HG02678 (cell line): ENCODE measurements at regions not wholly inside any gene's neighbourhood (a gene's known extent, or its start where the extent isn't known, plus 50 kb on each side); places are given as distances from the start of the nearest gene placed in this dataset.
"Not testable (repeated sequence)": the region's sequence is repeated elsewhere in the genome, so short reads cannot be mapped to it uniquely, and the experiment has no call there.

Experiments used
- ATAC-seq: cut with Tn5 transposase; IDR thresholded peaks from one replicate; pipeline ENCODE4 v1.9.1; 2021; ENCODE audit warnings: mild to moderate bottlenecking, moderate library complexity; ENCODE audit not compliant: unreplicated experiment

DNA sequence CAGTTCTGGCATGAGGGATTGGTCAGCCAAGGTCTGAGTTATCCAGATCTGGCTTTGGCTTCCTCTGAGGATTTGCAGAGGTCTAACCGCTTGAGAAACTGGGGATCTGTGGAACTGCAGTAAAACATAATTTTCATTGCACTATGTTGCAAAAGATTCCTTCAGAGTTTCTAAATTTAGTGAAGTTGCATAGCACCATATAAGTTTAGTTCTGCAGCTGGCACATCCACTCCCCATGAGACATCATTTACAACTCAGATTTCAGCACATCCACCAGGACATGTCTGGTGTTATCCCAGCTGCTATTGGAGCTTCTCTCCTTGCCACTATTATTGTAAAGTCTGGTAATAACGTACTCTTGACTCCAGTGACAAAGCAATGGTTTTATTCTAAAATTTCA is 181.5 kb downstream of the CWF19L2 start:
- ATAC-seq = no peak

DNA sequence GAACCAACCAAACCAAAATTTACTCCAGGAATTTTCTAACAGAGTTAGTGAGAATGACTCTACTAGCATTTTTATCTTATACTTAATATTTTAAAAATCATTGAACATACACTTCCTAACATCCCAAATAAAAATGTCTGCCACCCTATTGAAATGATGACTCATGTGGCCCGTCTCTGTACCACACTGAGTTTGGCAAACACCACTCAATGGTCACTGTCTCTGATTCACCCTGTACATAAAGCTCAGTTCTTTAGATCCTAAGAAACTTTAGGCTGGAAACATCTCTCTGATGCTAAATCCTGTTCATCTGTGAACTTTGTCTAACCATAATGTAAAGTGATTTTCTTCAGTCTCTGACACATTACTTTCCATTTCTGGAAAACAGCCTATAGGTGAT is 182.0 kb downstream of the CWF19L2 start:
- ATAC-seq = no peak

DNA sequence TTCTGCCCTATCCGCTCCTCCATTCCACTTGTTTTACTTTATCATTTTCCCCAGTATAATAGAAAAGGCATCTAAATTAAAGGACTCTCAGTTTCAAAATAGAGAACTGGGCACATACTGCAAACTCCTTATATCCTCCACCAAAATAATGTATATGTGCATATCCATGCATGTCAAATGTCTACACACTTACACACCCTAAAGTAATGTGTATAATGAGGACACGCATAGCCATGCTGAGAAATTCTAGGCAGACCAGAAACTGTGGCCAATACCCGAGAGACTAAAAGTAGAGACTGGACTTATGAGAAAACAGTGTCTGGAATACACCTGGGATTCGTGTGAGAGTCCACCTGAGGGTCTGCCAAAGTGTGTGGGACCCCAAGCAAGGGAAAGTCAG is 183.5 kb downstream of the CWF19L2 start:
- ATAC-seq = no peak

DNA sequence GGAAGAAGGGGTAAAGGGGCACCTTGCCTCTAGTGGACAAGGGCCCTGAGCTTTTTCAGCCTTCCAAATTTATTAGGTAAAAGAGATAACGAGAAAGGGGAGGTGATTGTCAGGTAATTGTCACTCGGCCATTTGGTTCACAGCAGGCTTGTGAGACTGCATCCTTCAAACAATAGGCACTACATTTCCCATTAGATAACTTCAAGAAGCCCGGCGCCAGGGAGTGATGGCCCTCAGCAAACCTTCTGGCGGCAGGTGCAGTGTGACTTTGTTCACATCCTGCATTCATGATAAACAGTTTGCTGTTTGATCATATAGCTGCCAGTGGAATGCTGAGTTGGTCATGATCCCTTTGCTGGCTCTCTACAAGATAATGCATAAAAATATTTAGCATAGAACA is 185.1 kb downstream of the CWF19L2 start:
- ATAC-seq = no peak

DNA sequence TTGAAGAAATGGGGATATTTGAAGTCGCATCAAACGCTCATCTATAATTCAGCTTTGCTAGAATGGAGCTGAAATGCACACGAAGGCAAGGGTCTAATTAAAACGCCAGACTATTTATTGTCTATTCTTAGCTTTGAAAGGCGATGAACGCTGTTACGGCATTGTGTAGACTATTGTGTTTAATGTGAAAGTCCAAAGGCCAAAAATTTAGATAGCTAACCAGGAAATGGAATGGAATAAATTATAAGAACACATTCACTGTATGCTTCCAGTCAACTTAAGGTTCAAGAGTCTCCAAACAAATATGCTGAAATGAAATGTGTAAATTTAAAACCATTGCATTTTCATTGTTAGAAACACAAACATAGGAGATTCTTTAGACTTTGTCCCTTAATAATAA is 186.2 kb downstream of the CWF19L2 start:
- no peak for ATAC-seq

DNA sequence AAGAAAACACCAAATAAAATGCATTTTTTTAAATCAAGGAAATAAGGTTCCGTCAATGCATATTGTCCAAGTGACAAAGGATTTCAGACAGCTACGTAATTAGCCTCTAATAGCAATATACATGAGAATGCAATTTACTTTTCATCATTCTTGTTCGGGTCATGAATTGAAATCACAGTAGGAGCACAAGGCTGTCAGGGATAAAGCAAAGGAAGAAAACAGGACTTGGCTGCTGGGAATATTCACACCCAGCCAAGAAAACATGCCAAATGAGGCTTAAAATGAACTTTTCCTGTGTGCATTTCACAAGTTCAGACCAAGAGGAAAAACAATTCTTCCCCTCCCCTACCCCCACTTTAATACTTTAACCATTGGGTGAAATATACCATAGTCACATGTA is 188.6 kb downstream of the CWF19L2 start:
- ATAC-seq = no peak

DNA sequence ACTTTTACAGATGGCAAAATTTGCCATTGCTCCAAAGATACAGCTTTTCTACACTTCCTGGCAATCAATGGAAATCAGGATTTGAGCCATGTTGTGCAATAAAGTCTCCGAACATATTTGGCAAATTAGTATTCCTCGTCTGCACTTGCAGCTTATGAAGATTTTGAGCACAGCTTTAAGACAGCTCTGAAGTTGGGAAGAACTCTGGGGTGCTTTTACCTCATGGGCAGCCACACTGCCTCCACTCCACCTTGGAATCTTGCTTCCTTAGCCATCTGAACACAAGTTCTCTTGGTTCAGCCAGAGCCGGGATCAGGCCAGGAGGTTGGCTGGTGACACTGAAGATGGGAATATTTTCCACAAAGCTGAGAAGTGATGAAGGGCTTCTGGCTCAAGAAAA is 191.2 kb downstream of the CWF19L2 start:
- ATAC-seq = no peak

DNA sequence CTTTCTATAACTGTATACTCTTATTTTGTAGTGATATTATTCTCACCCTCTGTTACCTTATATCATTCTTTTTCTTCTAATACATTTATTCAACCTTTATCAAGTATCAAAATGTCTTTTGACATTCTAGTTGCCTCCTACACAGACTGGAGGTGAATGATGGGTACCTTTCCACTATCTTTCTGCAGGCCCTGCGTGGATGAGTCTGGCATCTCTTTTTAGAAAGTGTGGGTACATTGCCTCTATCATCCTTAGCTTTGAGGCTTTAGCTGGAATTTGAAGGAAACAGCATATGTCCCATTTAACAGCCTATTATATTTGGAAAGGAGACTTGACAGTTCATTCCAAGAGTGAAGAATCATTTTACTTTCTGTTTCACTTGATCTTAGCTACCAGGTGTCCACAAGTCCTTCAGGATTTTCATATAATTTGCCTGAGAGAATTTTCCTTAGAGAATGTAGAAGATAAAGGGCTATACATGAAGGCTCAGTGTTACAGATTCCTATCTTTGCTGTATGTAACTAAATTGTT is 192.0 kb downstream of the CWF19L2 start:
- ATAC-seq = no peak

DNA sequence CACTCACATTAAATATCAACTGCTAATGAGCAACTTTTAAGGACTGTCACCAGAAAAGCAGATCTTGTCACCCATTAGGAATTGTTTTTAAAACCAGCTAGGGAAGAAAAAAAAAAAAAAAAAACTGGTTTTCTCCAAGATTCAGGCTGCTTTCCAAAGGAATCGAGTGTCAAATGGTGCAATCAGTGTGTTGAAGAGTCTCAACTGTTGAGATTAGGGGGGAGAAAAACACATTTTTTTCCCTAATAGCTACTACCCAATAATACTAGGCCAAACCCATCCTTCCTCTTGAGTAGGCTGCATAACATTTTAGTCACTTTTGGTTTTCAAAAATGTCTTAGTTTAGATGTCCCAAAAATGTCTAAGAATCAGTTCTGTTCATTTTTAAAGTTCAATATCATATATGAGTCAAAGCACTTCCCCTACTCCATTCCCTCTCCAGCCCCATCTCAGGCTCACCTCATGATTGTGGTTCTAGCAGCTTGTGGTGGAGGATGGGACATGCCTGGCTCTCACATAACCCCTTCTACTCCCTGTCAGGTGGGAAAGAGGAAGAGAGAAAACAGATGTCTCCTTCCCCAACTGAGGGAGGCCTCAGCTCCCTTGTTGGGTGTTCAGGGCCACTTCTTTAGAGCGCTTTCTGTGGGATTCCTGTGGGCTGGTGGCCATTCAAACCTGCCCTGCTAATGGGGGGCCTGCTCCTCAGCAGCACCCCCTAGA is 193.6 kb downstream of the CWF19L2 start:
- ATAC-seq = no peak

DNA sequence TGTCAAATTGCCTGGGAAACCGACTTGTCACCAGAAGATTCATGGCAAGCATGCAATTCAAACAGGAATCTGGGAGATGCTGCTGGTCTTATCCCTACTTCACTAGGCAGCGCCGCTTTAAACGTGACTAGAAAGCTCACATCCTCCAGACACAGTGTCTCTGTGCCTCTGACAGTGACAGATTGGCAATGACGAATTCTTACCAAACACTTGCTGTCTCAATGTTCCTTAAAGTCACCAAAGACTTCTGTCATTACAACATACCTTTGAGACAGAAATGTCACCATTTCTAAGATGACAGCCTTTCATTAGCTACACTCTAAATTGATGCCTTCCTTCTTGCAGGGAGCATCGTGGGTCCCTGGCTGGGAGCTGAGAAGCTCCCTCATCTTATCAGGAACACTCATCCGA is 197.8 kb downstream of the CWF19L2 start:
- no peak for ATAC-seq

DNA sequence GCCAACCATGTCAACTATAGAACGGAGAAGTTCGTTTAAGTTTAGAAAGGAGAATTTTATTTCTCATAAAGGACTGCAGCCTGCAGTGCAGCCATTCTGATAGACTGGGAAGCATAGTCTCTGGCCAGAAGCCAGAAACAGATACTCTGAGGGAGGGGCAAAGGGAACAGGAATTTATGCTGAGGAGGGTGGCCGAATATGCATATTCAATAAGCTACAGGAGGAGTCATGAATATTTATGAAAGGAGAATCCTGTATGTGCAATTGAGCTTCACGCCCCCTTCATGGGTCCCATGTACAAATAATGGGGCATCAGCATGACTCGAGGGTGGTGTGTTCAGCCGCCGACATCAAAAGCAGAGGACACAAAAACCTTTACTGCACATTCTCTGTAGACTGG is 199.9 kb downstream of the CWF19L2 start:
- ATAC-seq = no peak

DNA sequence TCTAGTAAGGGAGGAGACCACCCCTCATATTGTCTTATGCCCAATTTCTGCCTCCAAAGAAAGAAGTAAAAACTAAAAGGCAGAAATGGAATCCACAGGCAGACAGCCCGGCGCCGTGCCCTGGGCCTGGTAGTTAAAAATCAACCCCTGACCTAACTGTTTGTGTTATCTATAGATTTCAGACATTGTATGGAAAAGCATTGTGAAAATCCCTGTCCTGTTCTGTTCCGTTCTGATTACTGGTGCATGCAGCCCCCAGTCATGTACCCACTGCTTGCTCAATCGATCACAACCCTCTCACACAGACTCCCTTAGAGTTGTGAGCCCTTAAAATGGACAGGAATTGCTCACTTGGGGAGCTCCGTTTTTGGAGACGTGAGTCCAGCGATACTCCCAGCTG is 204.0 kb downstream of the CWF19L2 start:
- not testable (repeated sequence) for ATAC-seq

DNA sequence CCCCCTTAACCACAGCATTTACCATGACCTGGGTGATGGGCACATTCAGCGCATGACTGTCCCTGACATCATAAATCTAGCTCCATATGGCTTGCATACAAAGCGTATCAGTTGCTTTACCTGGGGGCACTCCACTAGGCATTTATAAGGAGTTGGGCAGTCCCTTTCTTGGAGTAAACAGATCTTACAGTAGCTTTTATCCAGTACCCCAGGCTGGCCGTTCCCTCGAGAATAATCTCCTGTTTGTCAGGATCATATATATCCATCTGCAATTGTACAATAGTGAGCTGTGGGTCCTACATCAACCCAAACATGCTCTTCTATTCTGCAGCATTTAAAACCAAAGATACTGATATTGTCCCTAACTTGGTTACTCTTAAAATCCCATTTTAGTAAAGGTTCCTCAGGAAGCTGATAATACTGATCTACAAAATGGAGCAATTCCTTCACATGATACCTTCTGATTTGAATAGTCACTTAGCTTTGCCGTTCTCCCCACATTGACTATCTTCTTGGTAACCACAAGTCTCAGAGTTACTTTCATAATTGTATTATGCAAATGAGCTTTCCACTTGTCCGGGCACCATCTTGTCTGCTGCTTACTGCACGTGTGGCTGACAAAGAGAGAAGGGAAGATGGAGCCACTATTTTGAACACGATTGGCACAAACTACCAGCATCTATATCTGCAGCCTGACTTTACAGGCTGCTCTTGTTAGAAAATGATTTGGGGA is 205.0 kb downstream of the CWF19L2 start:
- ATAC-seq = peak; percentile 78

DNA sequence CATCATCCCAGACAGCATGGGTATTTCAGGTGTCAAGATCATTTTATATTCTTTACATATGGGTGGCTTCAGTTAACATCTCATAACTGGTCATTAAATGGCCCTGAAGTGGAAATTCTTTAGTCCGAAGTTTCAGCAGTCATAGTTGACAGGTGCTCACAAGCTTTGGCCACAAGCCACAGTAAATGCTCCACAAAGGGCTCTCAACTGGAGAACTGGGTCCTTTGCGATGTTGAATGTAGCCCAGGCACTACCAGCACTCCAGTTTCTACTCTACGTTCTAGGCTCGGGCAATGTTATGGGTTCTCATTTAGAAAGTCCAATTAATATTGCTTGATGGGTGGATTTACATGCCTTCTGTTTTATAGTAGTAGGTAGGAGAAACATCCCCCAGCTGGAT is 206.3 kb downstream of the CWF19L2 start:
- no peak for ATAC-seq

DNA sequence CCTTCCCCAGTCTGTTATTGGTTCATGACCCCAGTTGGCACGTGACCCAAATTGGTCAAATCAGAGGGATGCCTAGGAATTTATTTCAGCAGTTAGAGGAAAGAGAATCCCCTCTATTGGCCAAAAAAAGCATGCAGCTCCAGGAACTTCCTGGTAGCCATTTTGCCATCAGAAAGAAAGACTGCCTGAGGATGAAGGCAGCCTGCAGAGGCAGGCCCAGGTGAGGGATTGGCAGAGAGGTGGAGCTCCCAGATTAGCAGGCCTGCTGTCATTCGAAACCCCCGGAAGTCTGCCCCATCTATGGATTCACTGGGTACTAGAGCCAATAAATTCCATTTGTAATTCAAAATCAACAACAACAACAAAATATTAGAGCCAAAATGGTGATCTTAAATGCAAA is 207.6 kb downstream of the CWF19L2 start:
- no peak for ATAC-seq

DNA sequence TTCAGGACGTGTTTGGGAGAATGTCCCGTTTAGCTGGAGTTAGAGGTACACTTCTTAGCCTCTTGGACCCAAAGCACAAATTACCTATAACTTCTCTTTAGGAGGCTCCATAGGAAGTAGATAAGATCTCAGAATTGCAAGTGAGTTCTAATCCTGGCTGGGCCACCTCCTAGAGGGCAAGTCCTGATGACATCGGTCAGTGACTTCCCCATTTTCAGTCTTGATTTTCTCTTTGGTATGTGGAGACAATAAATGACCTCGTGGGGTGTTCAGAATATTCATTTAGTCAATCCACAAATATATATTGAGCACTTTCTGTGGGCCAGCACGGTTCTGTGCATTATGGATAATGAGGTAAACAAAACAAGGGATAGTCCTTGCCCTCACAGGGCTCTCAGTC is 208.6 kb downstream of the CWF19L2 start:
- ATAC-seq = no peak

DNA sequence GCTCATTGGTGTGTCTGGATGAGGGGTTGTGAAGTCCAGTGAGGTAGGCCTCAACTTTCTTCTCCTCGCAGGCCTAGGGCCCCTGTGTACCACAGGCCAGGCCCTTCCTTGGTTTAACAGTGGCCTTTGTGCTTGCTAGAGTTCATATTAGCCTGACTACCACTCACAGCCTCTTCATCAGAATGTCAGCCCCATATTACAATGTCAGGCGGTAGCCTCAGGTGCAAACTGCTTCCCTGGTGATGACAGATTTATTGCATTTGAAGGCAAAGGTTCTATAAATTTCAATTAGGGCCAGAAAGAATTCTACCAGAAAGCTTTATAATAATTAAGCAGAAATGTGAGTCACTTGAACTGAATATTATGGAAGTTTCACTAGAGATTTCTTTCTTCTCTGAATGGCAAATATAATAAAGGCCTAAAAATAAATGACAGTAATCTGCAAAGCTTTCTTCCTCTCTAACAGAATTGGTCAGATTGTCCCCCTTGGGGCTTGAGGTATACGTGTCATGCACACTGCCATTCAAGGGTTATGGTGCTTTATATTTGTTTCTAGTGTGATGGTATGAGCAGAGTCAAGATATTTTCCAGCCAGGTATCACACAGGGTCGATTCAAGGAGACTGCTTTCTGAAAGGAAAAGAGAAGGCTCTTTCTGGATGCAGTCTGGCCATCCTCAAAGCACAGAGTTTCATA is 210.3 kb downstream of the CWF19L2 start:
- no peak for ATAC-seq

DNA sequence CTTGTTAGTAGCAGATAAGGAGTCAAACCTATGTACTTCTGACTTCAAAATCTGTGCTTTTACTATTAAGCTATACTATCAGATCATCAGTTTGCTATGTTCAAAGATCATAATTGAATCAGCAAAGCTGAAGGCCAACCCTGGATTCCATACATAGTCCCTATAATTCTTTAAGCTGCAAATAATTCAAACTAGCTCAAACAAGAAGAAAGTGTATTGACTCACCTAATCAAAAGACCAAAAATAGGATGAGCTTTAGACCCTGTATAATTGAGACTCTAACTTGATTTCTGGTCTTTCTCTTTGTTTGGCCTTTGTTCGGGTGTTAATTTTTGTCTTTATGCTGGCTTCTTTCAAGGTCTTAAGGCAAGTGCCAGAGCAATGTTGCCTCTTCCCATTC is 213.7 kb downstream of the CWF19L2 start:
- no peak for ATAC-seq

DNA sequence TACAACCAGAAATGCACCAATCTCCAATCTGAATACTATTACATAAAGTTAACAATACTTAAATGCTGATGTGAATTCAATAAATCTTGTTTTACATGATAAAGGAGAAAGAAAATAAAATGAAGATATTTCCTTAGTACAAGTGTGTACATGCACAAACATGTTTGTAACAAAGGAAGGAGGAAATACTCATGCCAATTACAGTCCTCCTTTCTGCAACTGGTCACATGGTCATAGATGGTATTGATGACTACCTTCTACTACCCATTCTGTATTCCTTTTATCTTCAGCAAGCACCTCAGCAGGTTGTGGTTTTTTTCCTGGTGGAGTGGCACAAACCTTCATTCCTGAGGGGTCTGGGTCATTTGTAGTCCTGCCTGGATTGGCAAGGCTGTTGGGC is 214.2 kb upstream of the GUCY1A2 start:
- ATAC-seq = no peak

DNA sequence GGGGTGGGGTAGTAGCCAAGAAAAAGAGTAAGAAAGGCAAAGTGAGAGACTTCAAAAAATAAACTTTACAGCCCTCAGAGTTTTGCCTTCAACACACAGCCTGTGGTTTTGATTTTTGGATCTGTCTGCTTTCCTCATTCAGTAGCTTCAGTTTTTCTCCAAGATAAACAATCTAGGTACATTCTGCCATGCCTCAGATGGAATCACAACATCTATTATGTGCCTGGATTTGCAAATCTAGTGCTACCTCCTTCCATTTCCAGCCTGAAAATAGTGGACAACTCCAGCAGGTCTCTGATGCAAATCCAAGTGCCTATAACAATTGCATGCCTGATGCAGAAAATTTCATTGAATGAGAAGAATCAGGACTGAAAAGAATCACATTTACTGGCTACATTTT is 206.6 kb upstream of the GUCY1A2 start:
- no peak for ATAC-seq

DNA sequence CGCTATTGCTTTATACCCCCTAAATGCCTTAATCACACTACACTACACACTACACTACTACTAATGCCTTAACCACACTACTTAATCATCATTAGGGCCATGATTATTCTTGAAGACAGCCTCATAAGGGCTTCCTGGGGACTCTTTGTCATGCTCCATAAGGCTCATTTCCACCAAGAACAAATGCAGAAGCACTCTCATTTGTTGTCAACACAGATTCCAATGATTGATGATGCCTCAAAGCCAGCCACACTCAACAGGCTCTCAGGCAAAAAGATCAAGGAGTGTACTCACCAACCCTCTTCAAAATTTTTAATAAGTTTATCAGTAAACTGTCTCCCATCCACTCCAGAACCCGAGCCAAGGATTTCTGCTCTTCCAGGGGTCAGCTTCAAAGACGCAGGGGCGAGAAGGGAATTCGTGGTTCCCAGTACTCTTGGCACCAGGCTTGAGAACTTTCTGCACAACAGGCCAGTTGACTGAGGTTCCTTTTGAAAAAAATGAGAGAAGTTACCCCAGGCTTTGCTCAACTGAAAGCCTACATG is 204.7 kb upstream of the GUCY1A2 start:
- no peak for ATAC-seq

DNA sequence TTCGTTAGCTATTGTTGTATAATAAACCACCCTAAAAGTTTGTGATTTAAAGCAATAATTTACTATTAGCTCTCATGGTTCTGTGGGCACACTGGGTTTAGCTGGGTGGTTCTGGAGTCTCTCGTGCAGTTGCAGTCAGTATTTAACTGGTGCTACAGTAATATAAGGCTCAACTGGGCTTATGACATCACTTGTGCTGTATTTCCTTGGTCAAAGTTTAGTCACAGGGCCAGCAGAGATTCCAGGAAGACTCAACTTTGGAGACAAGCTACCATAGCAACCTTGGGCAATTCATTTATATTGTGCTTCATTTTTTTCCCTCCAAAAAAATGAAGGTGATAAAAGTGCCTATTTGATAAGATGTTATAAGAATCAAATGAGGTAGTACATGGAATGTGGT is 204.2 kb upstream of the GUCY1A2 start:
- no peak for ATAC-seq
